ENCODE measurements at regions not wholly inside any gene's neighbourhood (a gene's known extent, or its start where the extent isn't known, plus 50 kb on each side); places are given as distances from the start of the nearest gene placed in this dataset.

GRCh38 chr3:181974198-181974597 is 262.5 kb downstream of the SOX2 start:
- no peak for TF ChIP-seq CTCF (IDR thresholded peaks at IDR 0.05)
- Histone ChIP-seq H3K27me3 (no peaks in the 10 kb centered on the region), H3K9me3 (no peaks in the 10 kb centered on the region), H3K27ac (no peak overlapping the region), H3K4me3 (no peak overlapping the region), H3K4me1 (no peaks in the 10 kb centered on the region), H3K36me3 (no peaks in the 10 kb centered on the region)
- intact Hi-C loops (cut with DNase I; ENCODE audit: low total_unique reads), result no loop called here
- no peak for DNase-seq

GRCh38 chr3:181976526-181976925 is 264.8 kb downstream of the SOX2 start:
- intact Hi-C loops (cut with DNase I; ENCODE audit: low total_unique reads), result no loop called here
- Histone ChIP-seq H3K9me3 (no peaks in the 10 kb centered on the region), H3K27me3 (no peaks in the 10 kb centered on the region), H3K36me3 (no peaks in the 10 kb centered on the region), H3K4me3 (no peak overlapping the region), H3K4me1 (no peaks in the 10 kb centered on the region), H3K27ac (no peak overlapping the region)
- DNase-seq, result no peak
- TF ChIP-seq POLR2A (IDR thresholded peaks at IDR 0.05) (no peak), CTCF (IDR thresholded peaks at IDR 0.05) (no peak)

- H3K4me3 ChIP-seq, result no peak overlapping the region
- no peak overlapping the region for H3K27ac ChIP-seq
- intact Hi-C loops (cut with DNase I; ENCODE audit: low total_unique reads), result no loop called here
- DNase-seq, result no peak
- H3K9me3 ChIP-seq, result no peaks in the 10 kb centered on the region
- H3K27me3 ChIP-seq, result no peaks in the 10 kb centered on the region
- no peaks in the 10 kb centered on the region for H3K4me1 ChIP-seq
- no peaks in the 10 kb centered on the region for H3K36me3 ChIP-seq
- TF ChIP-seq CTCF (IDR thresholded peaks at IDR 0.05) (no peak), POLR2A (IDR thresholded peaks at IDR 0.05) (no peak)
Observed at GRCh38 chr3:181985386-181985785, 273.7 kb downstream of the SOX2 start.

- Histone ChIP-seq H3K9me3 (no peaks in the 10 kb centered on the region), H3K27ac (no peak overlapping the region), H3K4me3 (no peak overlapping the region), H3K27me3 (no peaks in the 10 kb centered on the region), H3K36me3 (no peaks in the 10 kb centered on the region), H3K4me1 (no peaks in the 10 kb centered on the region)
- TF ChIP-seq POLR2A (IDR thresholded peaks at IDR 0.05), result no peak
- TF ChIP-seq CTCF (IDR thresholded peaks at IDR 0.05), result no peak
- intact Hi-C loops (cut with DNase I; ENCODE audit: low total_unique reads), result no loop called here
- no peak for DNase-seq
Observed at GRCh38 chr3:181987736-181988135, 276.0 kb downstream of the SOX2 start.

GRCh38 chr3:181998828-181999227 is 287.1 kb downstream of the SOX2 start:
- Histone ChIP-seq H3K27me3 (no peaks in the 10 kb centered on the region), H3K27ac (no peak overlapping the region), H3K4me3 (no peak overlapping the region), H3K36me3 (no peaks in the 10 kb centered on the region), H3K9me3 (no peaks in the 10 kb centered on the region), H3K4me1 (no peaks in the 10 kb centered on the region)
- intact Hi-C loops (cut with DNase I; ENCODE audit: low total_unique reads), result no loop called here
- no peak for DNase-seq
- no peak for TF ChIP-seq CTCF (IDR thresholded peaks at IDR 0.05)
- TF ChIP-seq POLR2A (IDR thresholded peaks at IDR 0.05), result no peak

All from uterus (tissue), 3 donors.